Skin epidermis (tissue), 12 donors: ENCODE measurements at regions not wholly inside any gene's neighbourhood (a gene's known extent, or its start where the extent isn't known, plus 50 kb on each side); places are given as distances from the start of the nearest gene placed in this dataset.

Source experiments
- H3K27ac ChIP-seq, 21 experiments: fragments of 200-600 bp; sonication (generic) in 11 of 21; one replicate each; pipeline ENCODE4 v1.5.0; 2020; ENCODE audit warnings: mild to moderate bottlenecking in 3 of 21, inconsistent platforms in 2 of 21, moderate library complexity in 2 of 21
- H3K4me3 ChIP-seq, 7 experiments: fragments of 200-600 bp; sonication (generic) in 2 of 7; one replicate each; pipeline ENCODE4 v1.5.0; 2020; ENCODE audit warnings: inconsistent platforms in 2 of 7, mild to moderate bottlenecking in 2 of 7, moderate library complexity in 1 of 7

DNA sequence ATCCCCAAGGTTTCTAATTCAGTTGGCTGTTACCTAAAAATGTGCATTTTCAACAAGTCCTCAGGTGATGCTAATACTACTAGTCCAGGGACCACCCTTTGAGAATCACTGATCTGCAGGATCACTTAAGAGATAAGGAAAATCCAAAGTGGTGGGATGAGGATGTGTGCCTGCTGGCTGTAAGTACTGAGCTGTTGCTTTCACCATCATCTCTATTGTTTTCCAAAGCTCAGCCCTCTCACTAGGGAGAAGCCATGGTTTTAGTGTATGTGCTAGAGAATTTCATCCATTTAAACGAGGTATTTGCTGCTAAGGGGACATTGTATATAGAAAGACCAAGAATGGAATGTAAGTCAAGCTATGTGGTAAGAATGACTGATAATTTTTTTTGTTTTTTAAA lies 202.3 kb downstream of the KIF21A start:
- Histone ChIP-seq H3K27ac (no peak overlapping the region), H3K4me3 (no peak overlapping the region)

DNA sequence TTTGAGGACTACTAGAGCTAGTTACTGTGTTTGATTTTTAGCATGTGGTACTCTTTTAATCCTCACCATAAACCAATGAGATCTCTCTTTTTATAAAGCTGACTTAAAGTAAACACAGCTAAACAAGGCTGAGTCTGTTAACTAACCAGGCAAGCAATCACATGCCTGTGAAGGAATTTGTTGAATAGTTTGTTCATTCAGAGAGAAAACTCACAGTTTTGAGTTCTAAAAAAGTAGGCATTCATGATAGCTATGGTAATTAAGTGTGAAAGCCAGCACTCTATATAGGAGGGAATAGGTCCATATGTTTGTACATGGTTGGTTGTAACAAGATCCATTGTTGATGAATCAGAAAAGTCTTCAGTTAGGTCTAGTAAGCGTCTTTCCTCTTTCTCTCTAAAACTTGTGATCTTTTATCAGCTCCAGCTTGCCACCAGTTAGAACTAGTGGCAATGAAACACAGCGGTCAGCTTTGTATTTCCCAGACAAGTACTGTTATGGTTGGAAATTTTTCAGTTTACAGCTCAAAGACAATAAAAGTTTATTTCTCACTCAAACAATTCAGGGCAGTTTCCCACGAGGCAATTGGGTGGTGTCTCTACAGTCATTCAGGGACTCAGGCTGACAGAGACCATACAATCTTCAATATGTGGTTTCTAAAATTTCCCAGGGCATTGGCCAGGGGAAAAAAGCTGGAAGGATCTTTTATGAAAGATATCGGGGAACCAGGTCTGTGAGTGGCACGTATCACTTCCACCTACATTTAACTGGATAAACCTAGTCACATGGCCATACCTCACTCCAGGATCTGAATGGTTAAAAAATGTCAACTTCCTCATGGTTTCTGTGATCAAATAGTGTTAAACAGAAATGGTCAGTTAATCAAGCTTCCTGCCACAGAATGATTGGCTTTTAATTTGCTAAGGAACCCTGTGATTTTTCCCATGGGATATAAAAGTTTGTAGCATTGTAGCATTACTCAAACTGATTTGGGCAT lies 203.1 kb downstream of the KIF21A start:
- no peak overlapping the region for H3K27ac ChIP-seq
- no peak overlapping the region for H3K4me3 ChIP-seq

DNA sequence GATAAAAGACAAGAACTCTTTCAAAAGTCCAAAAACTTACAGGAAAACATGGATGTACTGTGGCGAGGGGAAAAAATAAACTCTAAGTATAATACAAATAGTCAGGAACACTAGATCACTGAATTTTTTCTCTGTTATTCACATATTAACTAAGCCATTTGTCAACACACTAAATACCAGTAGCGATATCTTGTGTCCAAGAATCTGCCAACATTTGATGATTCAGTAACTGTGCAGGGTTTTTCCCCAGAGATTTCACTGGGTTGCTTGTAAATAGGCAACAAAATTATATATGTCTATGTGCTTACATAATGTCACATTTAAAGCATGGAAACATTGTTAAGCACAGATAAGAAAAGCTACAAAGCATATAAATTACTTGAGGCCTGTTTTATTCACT lies 205.9 kb downstream of the KIF21A start:
- no peak overlapping the region for H3K27ac ChIP-seq
- no peak overlapping the region for H3K4me3 ChIP-seq

DNA sequence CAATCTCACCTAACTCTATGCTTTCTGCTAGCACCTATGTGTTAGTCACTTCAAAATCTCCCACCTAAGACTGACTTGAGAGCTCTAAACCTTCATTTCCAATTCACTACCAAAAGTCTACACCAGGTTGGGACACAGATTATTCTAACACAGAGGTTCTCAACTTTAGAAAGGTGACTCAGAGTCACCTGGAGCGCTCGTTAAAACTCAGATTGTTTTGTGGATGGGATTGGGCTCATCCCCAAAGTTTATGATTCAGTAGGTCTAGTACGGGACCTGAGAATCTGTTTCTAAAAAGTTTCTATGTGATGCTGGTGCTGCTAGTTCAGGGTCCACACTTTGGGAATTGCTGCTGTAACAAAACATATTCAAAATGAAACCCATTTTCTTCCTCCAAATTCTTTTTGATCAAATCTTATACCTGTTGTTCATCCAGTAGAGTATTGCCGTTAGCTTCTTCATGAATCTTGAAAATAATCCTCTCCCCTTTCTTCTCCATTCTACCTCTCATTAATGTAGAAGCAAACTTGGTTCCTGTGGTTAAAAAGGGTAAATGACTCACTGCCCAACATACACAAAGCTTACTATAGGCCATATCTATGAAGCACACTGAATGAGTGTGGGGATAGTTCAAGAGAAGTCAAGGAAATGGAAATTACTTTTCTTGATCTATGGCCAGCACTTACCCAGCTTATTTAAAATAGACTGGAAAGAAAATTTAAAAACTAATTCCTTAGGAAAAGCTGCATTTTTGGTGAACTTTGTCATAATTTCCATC lies 206.7 kb downstream of the KIF21A start:
- H3K27ac ChIP-seq: no peak overlapping the region
- H3K4me3 ChIP-seq: no peak overlapping the region

DNA sequence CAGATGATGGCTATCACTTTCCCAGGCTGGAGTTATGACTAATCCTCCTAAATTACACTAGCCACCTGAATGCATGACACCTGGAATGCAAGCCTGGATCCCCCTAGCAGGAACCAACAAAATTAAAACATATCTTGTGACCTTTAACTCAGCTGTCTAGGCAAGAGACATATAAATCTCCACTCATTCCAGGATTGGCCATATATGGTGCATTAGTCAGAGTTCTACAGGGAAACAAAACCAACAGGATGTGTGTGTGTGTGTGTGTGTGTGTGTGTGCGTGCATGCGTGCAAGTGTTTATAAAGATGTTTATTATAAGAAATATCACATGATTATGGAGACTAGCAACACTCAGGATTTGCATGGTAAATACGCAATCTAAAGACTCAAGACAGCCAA lies 212.8 kb downstream of the KIF21A start:
- no peak overlapping the region for H3K27ac ChIP-seq
- no peak overlapping the region for H3K4me3 ChIP-seq

DNA sequence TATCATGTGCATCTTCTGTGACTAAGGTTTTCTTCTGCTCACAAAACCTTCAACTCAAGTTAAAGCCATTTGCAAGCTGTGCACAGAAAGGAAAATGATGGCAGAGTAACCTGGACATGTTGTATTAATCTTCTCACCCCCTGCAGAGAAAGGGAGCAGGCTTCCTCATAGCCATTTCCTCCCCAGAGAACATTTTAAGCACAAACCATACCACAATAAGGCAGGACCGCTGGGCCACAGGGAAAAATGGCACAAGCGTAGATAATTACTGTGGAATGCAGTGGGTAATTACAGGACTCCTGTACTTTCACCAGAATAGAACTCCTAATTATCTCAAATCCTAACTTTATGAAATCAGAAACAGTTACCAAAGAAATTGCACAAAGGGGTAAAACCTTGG lies 215.7 kb downstream of the KIF21A start:
- H3K27ac ChIP-seq: no peak overlapping the region
- H3K4me3 ChIP-seq: no peak overlapping the region

DNA sequence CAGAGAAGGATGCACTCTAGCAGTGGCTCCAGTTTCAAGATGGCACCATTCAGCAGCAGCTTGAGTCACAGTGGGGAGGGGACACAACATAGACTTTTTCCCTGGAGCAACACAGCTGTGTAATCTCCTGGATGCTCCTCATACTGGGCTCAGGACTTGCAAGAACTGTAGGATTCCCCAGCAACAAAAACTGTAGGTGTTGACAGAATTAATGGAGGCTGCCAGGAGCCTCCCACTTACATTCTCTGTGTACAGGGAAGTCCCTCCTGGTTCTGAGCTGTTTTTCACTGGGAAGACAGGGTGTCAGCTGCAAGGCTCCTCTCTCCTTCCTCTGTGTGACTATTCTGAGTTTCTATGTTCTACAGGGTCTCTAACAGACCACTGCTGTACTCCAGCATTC lies 217.9 kb downstream of the KIF21A start:
- no peak overlapping the region for H3K27ac ChIP-seq
- no peak overlapping the region for H3K4me3 ChIP-seq

DNA sequence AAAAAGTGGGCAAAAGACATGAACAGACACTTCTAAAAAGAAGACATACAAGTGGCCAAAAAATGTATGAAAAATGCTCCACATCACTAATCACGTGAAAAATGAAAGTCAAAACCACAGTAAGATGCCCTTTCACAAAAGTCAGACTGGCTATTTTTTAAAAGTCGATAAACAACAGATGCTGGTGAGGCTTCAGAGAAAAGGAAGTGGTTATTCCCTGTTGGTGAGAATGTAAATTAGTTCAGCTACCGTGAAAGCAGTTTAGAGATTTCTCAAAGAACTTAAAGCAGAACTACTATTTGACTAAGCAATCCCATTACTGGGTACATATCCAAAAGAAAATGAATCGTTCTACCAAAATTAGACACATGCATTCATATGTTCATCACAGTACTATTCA lies 237.0 kb downstream of the KIF21A start:
- H3K4me3 ChIP-seq: no peak overlapping the region
- no peak overlapping the region for H3K27ac ChIP-seq

DNA sequence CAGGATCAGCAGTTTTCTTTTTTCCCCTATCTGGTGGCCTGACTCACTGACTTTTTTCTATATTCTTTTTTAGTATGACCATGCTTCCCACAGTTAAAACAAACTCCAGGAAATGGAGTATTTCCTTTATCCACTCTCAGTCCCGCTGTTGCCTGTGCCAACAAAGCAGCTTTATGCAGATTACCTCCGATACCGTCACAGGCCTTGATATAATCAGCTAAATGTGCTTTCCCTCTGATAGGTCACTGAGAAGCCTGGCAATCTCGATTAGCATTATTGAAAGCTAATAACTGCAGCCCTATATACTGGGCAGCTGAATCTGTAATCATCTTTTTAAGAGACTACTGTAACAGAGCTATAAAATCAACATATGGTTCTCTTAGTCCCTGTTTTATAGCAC lies 243.6 kb downstream of the KIF21A start:
- no peak overlapping the region for H3K27ac ChIP-seq

DNA sequence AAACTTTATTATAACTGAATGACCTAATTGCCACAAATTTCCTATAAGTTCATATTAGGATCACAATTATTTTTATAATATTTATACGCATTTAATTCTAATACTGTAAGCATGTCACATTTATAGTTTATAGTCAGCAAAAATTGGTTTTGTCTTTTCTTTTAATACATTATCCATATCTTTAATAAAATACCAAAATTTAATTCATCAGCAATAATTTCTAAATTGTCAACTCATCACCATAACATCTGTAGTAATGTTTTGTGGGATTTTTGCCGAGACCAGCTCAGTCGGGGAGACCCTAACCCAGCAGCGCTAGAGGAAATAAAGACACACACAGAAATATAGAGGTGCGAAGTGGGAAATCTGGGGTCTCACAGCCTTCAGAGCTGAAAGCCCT lies 254.2 kb downstream of the KIF21A start:
- Histone ChIP-seq H3K27ac (no peak overlapping the region), H3K4me3 (no peak overlapping the region)

More for the DNA sequence above, 243.6 kb downstream of the KIF21A start:
- no peak overlapping the region for H3K4me3 ChIP-seq

DNA sequence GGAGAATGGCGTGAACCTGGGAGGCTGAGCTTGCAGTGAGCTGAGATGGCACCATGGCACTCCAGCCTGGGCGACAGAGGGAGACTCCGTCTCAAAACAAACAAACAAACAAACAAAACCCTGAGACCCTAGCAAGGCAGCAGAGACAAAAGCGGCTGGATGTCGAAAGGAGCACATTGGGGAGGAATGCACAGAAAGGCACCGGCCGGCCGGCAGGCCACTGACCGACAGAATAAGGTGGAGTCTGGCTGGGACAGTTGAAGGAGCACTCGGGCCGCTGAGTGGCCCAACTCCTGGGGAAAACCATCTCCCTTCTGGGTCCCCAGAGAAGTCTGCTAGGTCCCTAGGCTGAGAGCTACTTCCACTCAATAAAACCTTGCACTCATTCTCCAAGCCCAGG lies 256.2 kb downstream of the KIF21A start:
- H3K4me3 ChIP-seq: no peak overlapping the region
- no peak overlapping the region for H3K27ac ChIP-seq

DNA sequence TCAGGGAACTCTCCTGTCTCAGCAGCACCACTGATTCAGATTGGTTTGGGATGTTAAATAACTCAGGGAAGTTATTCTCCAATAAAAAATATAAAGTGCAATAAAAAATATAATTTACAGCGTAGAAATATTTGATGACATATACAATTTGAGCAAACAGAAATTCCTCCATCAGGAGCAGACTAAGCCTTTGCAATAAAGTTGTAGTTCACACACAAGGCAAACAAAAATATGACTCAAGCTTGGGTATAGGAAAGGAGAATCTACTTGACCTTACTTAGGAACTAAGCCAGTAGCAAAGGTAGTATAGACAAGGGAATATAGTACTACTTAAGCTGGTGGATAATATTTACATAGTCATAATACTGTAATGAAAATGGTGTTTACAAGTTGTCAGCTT lies 264.1 kb downstream of the KIF21A start:
- Histone ChIP-seq H3K4me3 (no peak overlapping the region), H3K27ac (no peak overlapping the region)

DNA sequence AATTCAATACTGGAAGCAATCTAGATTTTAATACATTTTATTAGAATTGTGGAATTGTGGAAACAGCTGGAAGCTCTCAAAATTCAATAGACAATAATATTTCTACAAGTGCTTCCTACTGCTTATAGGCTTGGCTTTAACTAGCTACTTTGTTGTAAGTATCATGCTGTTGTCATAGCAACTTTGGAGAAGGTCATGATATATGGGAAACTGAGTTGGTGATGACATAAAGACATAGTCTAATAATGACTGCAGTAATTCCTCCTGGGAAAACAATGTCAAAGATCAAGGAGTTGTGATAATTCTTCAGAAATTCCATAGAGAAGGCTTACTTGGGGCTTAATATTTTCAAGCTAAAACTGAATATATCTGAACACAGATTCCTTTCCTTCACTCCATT lies 266.6 kb downstream of the KIF21A start:
- H3K4me3 ChIP-seq: no peak overlapping the region
- no peak overlapping the region for H3K27ac ChIP-seq

DNA sequence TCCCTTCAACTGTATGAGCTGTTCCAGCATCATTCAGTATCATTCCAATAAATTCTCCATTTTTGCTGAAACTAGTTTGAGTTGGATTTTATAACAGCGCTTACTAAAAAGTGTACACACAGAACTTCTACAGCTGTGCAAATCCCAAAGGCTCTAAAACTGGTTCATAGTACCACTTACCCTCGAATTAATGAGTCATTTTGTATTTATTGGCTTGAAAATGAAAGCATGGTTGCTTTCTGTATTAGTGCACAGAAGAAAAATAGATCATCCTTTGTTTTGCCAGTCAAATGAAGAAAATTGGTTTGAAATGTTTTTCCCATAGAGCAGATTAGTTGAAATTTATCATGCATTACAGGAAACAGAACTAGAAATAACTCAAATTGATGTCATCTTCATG lies 268.3 kb upstream of the CPNE8 start:
- no peak overlapping the region for H3K27ac ChIP-seq
- H3K4me3 ChIP-seq: no peak overlapping the region

DNA sequence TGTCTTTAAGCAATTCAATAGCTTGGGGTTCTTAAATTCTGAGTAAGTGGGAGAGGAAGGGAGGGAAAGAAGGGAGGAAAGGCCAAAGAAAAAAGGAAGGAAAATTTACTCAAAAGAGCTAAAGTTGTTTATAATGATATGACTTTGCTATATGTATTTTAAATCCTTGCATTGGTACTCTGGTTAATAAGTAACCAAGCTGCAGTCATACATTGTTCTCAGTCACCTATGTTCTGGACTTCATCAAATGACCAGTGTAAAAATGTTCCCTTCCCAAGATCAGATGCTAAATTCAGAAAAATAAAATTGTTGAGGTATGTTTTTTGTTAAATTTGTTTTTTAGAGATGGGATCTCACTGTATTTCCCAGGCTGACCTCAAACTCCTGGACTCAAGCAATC lies 259.9 kb upstream of the CPNE8 start:
- Histone ChIP-seq H3K4me3 (no peak overlapping the region), H3K27ac (no peak overlapping the region)

DNA sequence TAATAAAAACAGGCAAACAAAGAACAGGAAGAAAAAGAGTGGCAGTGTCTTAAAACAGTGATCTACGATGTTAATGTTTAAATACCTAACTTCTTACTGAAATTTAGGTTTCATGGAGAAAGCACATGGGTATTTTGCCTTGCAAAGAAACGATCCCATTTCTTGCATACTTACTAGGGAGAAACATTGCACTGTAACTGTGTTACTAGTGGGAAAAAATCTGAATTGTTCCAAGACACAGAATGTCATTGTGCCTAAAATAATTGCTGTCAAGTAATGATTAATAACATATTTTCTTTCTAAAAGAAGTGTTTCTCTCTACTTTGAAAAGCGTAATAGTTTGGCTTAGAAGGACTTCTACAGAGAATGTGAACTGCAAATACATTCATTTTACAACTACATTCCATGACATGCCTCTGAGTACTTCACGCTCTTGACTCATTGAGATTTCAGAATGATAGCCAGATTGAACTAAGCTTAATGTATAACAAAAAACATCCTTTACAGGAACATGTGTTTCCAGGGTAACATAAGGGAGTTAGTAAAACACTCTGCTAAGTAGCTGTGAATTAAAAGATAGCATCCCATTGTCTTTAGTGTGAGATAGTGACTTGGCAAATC lies 256.2 kb upstream of the CPNE8 start:
- Histone ChIP-seq H3K27ac (no peak overlapping the region), H3K4me3 (no peak overlapping the region)

DNA sequence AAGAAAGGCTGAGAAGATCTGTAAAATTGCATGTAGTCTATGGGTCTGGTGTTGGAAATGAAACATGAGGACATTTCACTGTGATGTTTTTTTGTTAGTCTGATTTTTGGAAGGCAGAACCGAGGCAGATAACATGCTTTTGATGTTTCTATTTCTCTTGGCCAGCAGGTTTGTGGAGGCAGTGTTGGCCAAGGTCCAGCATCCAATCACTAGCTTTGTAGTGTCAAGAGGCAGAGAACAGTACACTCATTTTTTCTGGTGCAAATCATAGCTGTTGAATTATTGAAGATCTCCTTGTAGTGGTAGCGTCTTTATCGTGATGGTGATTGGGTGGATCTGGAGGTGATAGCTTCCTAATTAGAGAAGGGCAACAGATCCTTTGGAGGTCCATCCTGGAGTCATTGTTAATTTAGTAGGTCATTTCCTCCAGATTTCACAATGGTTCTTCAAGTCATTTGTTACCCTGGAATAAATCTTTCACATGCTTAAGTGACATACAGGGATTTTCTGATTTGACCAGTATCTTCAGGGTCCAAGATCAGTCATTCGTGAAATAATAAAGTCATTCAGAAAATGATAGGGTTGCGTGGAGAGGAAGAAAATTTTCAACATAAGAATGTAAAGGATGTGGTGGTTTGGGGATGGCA lies 252.4 kb upstream of the CPNE8 start:
- H3K4me3 ChIP-seq: no peak overlapping the region
- H3K27ac ChIP-seq: no peak overlapping the region

DNA sequence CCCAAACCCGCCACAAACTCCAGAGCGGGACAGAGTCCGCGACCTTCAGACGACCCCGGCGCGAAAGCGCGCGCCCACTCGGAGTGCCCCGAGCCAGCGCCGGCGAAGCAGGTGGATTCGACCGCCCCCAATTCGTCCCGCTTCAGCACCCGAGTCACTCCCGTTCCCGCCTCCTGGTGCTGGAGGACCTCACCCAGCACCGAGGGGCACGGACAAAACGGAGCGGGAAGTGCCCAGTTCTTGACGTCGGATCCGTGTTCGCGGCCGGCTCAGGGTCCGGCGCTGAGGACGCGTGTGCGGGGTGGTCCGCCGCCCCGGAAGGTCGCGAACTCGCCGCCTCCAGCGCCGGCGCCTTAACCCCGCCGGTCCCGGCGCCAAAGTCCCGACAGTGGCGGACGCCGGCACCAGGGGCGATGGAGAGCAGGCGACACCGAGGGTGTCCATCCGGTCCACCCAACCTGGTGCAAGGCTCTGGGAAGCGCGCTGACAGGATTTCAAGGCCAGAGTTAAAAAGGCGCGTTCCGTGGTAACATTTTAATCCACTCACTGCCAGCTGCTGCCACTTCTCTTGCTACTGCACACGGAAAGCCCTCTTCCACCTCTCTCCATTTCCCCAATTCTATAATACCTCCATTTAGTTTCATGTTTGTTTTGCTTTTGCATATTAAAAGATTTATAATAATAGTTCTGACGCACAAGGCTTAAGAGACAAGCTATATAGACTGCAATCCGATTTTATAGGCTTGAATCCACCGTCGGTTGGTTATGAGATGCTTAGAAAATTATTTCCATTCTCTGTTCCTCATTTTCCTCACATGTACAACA lies 240.0 kb upstream of the CPNE8 start:
- Histone ChIP-seq H3K4me3 (peak overlapping the region in 4 of 7 experiments; percentile 24 to 36 (median 26)), H3K27ac (no peak overlapping the region)

DNA sequence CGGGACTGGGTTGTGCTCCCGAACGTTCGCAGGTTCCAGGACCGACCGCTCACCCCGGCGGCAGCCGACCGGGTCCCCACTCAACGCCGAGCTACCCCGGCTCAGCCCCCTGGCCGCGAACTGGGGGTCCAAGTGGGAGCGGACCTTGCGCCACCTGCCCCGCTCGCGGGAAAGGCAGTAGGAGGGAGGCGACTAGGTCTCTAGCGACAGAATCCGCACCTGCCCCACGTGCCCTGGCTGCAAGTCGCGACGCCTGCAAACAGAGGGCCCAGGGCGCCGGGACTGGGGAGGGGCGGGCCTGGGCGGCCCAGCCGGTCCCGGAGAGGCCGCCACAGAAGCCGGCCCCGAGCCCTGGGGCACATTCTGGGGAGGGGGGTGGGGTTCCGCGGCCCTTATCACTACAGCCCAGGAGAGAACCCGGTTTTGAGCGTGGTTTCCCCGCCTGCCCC lies 239.2 kb upstream of the CPNE8 start:
- Histone ChIP-seq H3K27ac (no peak overlapping the region), H3K4me3 (peak overlapping the region in 4 of 7 experiments; percentile 24 to 36 (median 26))
